Globus pallidus (tissue), 1 donor: ENCODE measurements at regions not wholly inside any gene's neighbourhood (a gene's known extent, or its start where the extent isn't known, plus 50 kb on each side); places are given as distances from the start of the nearest gene placed in this dataset.

ENCODE experiments used
- DNase-seq: peaks from one replicate; pipeline ENCODE4 v3.0.0-alpha.2; 2015; ENCODE audit warnings: low spot score

DNA sequence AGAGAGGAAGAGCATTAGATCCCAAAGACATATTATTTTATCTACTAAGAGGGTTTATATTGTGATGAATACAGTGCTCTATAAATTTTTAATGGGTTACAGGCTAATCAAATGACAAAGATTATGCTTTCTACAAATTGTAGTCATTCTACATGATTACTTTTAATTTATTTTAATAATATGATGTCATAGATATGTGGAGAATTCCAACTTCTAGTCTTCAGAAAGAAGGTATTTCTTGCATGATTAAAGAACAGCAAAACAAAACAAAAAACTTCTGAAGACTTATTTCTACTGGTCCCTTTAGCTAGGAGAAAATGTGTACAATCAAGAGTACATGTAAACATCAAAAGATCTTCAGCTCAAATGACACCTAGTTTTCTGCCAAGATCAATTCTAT lies 71.5 kb upstream of the FOXG1 start:
- DNase-seq: no peak

DNA sequence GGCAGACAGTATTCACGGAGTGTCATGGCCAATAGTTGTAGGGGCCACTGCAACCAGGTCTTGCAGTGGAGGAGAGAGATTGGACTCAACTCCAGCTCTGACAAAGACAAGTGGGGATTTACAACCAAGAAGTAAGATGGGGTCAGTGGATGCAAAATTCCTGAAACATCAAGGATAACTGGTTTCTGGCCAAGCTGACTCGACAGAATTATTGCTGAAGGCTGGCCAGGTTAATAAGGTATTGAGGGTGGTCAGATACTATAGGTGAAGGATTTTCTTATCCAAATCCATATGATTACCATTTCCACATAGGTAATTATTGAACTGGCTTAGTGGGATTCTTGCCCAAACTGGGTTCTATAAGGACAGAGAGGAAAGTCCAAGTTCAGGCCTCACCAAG lies 64.9 kb upstream of the FOXG1 start:
- DNase-seq: no peak

DNA sequence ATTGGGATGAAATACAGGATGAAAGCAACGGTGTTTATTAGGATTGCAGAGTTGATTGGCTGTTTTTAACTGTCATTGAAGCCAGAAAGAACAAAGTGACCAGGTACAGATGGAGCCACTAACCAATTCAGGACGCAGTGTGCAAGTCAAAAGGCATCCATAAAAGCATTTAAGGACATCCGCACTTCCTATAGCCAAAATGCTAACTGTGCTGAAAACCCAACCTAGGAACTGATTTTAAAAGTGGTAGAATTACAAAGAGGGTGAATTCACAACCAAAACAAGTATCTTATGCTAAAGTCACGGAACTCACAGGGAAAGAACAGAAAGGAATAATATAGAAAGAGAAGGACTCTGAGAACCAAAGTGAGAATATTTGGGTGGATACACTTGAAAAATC lies 63.1 kb upstream of the FOXG1 start:
- DNase-seq: no peak

DNA sequence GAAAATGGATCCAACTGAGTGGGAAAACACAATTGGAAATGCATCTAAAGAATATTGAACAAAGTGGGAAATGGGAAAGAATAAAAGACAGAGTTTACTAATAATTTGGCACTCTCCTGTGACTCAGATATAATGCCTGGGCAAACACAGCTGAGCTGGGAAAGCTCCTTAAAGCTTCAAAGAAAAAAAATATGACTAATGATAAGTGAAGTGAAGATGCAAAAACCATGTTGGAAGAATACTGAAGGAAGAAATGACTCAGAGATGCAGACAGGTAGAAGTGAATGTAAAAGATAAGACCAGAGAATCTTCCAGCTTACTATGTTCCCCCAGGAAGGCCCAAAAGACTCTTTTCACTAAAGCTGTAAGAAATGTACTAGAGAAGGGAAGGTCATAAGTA lies 62.4 kb upstream of the FOXG1 start:
- DNase-seq: no peak

DNA sequence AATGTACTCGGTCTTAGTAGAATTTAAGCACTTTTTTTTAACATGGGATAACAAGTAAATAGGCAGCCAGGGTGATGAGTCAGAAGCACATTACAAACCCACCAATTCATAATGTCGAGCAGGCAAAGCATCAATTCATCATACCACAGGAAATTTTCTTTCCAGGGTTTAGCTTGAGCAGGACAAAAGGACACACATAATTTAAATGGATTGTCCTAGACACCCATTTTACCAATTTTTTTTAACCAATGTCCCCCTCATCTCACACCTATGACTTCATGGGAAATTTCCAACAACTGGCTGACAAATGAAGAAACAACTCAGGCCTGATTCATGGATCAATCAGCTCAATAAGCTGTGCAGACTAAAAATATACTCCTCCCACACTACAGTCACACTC lies 58.8 kb upstream of the FOXG1 start:
- DNase-seq: no peak

DNA sequence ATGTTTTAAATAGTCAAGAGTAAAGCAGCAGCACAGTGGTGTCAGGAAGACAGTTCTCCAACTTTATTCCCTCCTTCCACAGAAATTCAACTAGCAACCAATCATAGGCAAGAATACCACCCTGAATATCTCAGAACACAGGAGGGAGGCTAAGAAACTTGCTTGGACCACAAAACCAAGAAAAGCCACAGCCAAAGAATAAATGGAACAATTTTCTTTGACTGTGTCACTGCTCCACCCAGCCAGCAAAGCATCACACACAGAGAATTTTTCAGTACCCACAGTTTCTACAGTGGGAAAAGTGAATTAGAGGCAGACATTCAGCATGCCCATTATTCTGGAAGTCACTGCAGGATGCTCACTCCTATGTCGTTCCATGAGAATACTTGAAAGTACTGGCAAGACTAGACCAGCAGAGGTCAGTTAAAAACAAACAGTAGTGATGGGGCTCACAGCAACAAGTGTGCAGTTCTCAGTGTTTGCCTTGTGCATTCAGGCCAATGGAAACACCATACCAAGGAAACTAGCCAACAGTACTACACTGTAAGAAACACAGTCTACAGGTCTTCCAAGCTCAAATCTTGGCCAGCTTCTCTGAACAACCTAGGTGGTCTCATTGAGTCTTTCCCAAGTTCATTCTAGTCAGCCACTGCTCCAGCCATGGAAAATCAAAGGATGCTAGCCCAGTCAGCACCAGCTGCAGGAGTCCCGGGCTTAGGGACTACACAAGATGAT lies 56.8 kb upstream of the FOXG1 start:
- DNase-seq: no peak
